ENCODE measurements at regions not wholly inside any gene's neighbourhood (a gene's known extent, or its start where the extent isn't known, plus 50 kb on each side); places are given as distances from the start of the nearest gene placed in this dataset.

- no peak overlapping the region for H3K9ac ChIP-seq (ENCODE audit: low read length)
- DNase-seq (no peak), ATAC-seq (ENCODE audit: low read depth) (no peak)
- Mint-ChIP-seq H3K27me3 (no peaks in the 10 kb centered on the region), H3K4me3 (no peak overlapping the region), H3K4me1 (no peaks in the 10 kb centered on the region), H3K9me3 (ENCODE audit: insufficient read depth) (no peaks in the 10 kb centered on the region), H3K27ac (no peak overlapping the region)
- H3K4me2 ChIP-seq (replicated peaks; ENCODE audit: low read depth, low read length, poor library complexity, severe bottlenecking): no peak overlapping the region
- intact Hi-C loops (cut with micrococcal nuclease): no loop called here
- no peaks in the 10 kb centered on the region for H3K4me1 ChIP-seq (ENCODE audit: control insufficient read depth in 2 of 2, insufficient read depth in 2 of 2, low read length in 2 of 2)
- TF ChIP-seq EZH2 (IDR thresholded peaks at IDR 0.05; ENCODE audit: borderline replicate concordance, insufficient read depth, low read depth, low read length, poor library complexity, severe bottlenecking): no peak
- CTCF ChIA-PET: no interaction called here
- H3K4me3 ChIP-seq (ENCODE audit: control extremely low read depth in 1 of 5, extremely low read depth in 1 of 5, insufficient read depth in 1 of 5, low read depth in 2 of 5, low read length in 4 of 5): no peak overlapping the region
- 86% methylated on average over 2 of the region's 3 CpGs for WGBS (ENCODE audit: insufficient coverage)
- POLR2A ChIA-PET: no interaction called here
- H4K20me1 ChIP-seq (ENCODE audit: control insufficient read depth, insufficient read depth, low read length, poor library complexity, severe bottlenecking): no peaks in the 10 kb centered on the region
- H3K27ac ChIP-seq (ENCODE audit: low read length in 2 of 2): no peak overlapping the region
- no peaks in the 10 kb centered on the region for H3K36me3 ChIP-seq (replicated peaks in 1 of 2; ENCODE audit: control extremely low read depth in 1 of 2, control insufficient read depth in 1 of 2, extremely low read depth in 1 of 2, insufficient read depth in 2 of 2, low read length in 1 of 2)
- no peaks in the 10 kb centered on the region for H3K79me2 ChIP-seq (ENCODE audit: control insufficient read depth, insufficient read depth, low read length)
- no peaks in the 10 kb centered on the region for H3K9me3 ChIP-seq (ENCODE audit: control extremely low read depth in 1 of 3, control insufficient read depth in 2 of 3, insufficient read depth in 1 of 3, low read length in 2 of 3)
- no peak overlapping the region for H2AFZ ChIP-seq (ENCODE audit: insufficient read depth, low read depth, low read length, poor library complexity, severe bottlenecking)
- no peaks in the 10 kb centered on the region for H3K27me3 ChIP-seq (replicated peaks in 1 of 4; ENCODE audit: control extremely low read depth in 1 of 4, control insufficient read depth in 3 of 4, insufficient read depth in 4 of 4, low read length in 3 of 4)
Observed at GRCh38 chr5:123803359-123803758, 291.4 kb downstream of the CSNK1G3 start.

- CTCF ChIA-PET: interaction anchor here (1.3 kb wide), 1 partner anchor 12 kb away, joined by 3 read pairs; no protein-coding TSS in a partner anchor
Observed at GRCh38 chr5:123802298-123802951, 290.4 kb downstream of the CSNK1G3 start.

More at GRCh38 chr5:123802298-123802951, 290.4 kb downstream of the CSNK1G3 start:
- H3K27me3 ChIP-seq (replicated peaks in 1 of 4; ENCODE audit: control extremely low read depth in 1 of 4, control insufficient read depth in 3 of 4, insufficient read depth in 4 of 4, low read length in 3 of 4): no peaks in the 10 kb centered on the region
- no peak overlapping the region for H3K27ac ChIP-seq (ENCODE audit: low read length in 2 of 2)
- no peaks in the 10 kb centered on the region for H3K4me1 ChIP-seq (ENCODE audit: control insufficient read depth in 2 of 2, insufficient read depth in 2 of 2, low read length in 2 of 2)
- no peaks in the 10 kb centered on the region for H3K9me3 ChIP-seq (ENCODE audit: control extremely low read depth in 1 of 3, control insufficient read depth in 2 of 3, insufficient read depth in 1 of 3, low read length in 2 of 3)
- Mint-ChIP-seq H3K27me3 (no peaks in the 10 kb centered on the region), H3K27ac (no peak overlapping the region), H3K9me3 (ENCODE audit: insufficient read depth) (no peaks in the 10 kb centered on the region), H3K4me3 (no peak overlapping the region), H3K4me1 (no peaks in the 10 kb centered on the region)
- intact Hi-C loops (cut with micrococcal nuclease): no loop called here
- H2AFZ ChIP-seq (ENCODE audit: insufficient read depth, low read depth, low read length, poor library complexity, severe bottlenecking): no peak overlapping the region
- 83% methylated on average over 1 of the region's 4 CpGs for WGBS (ENCODE audit: insufficient coverage)
- H3K9ac ChIP-seq (ENCODE audit: low read length): no peak overlapping the region
- H3K79me2 ChIP-seq (ENCODE audit: control insufficient read depth, insufficient read depth, low read length): no peaks in the 10 kb centered on the region
- POLR2A ChIA-PET: no interaction called here
- no peak for TF ChIP-seq EZH2 (IDR thresholded peaks at IDR 0.05; ENCODE audit: borderline replicate concordance, insufficient read depth, low read depth, low read length, poor library complexity, severe bottlenecking)
- no peak for TF ChIP-seq CTCF (IDR thresholded peaks at IDR 0.05)
- no peak overlapping the region for H3K4me2 ChIP-seq (replicated peaks; ENCODE audit: low read depth, low read length, poor library complexity, severe bottlenecking)
- ATAC-seq (ENCODE audit: low read depth): no peak
- DNase-seq: no peak
- no peaks in the 10 kb centered on the region for H4K20me1 ChIP-seq (ENCODE audit: control insufficient read depth, insufficient read depth, low read length, poor library complexity, severe bottlenecking)
- no peak overlapping the region for H3K4me3 ChIP-seq (ENCODE audit: control extremely low read depth in 1 of 5, extremely low read depth in 1 of 5, insufficient read depth in 1 of 5, low read depth in 2 of 5, low read length in 4 of 5)
- H3K36me3 ChIP-seq (replicated peaks in 1 of 2; ENCODE audit: control extremely low read depth in 1 of 2, control insufficient read depth in 1 of 2, extremely low read depth in 1 of 2, insufficient read depth in 2 of 2, low read length in 1 of 2): no peaks in the 10 kb centered on the region
